Small intestine (tissue), 7 donors: ENCODE measurements at regions not wholly inside any gene's neighbourhood (a gene's known extent, or its start where the extent isn't known, plus 50 kb on each side); places are given as distances from the start of the nearest gene placed in this dataset.
A peak's percentile ranks its signal among the peaks of the same experiment; 100 is the strongest.

Experiments
- DNase-seq, 2 donors: peaks; one replicate each; pipeline versions ENCODE4 v3.0.0 to v3.0.0-alpha.2; 2013
- FAIRE-seq: peaks from 2 replicates; lab custom pipeline; 2012; peaks lifted over from hg19 to GRCh38; lab: Jason Lieb, UNC
- H3K27ac ChIP-seq, 3 donors: one replicate each; pipeline ENCODE4 v1.5.1; 2013; ENCODE audit warnings: low read length in 2 of 3, mild to moderate bottlenecking in 2 of 3, control low read depth in 1 of 3, inconsistent platforms in 1 of 3, low read depth in 1 of 3, moderate library complexity in 1 of 3
- H3K27me3 ChIP-seq, 3 donors: one replicate each; pipeline ENCODE4 v1.6.1; 2013; ENCODE audit warnings: low read length in 3 of 3, inconsistent platforms in 1 of 3; ENCODE audit not compliant: control insufficient read depth in 3 of 3, insufficient read depth in 3 of 3
- H3K36me3 ChIP-seq, 3 donors: one replicate each; pipeline ENCODE4 v1.6.1; 2013; ENCODE audit warnings: low read length in 3 of 3, inconsistent platforms in 1 of 3, low read depth in 1 of 3, mild to moderate bottlenecking in 1 of 3, moderate library complexity in 1 of 3; ENCODE audit not compliant: control insufficient read depth in 3 of 3, insufficient read depth in 2 of 3
- H3K4me1 ChIP-seq, 3 donors: one replicate each; pipeline ENCODE4 v1.6.1; 2013; ENCODE audit warnings: low read length in 2 of 3, inconsistent platforms in 1 of 3, low read depth in 1 of 3, mild to moderate bottlenecking in 1 of 3, moderate library complexity in 1 of 3; ENCODE audit not compliant: control insufficient read depth in 3 of 3, insufficient read depth in 2 of 3
- H3K4me3 ChIP-seq, 3 donors: one replicate each; pipeline ENCODE4 v1.5.1; 2013; ENCODE audit warnings: low read length in 3 of 3, control low read depth in 1 of 3, inconsistent platforms in 1 of 3, low read depth in 1 of 3, mild to moderate bottlenecking in 1 of 3, moderate library complexity in 1 of 3
- H3K9me3 ChIP-seq, 2 donors: one replicate each; pipeline ENCODE4 v1.6.1; 2013; ENCODE audit warnings: low read depth in 1 of 2, low read length in 1 of 2; ENCODE audit not compliant: control insufficient read depth in 2 of 2, insufficient read depth in 1 of 2
- WGBS, 3 donors: extraction: QIAGEN DNeasy Blood & Tissue Kit; methylation state at CpG; one replicate each; pipeline ENCODE4 v1.1.7; 2013; 5-methylcytosine and 5-hydroxymethylcytosine counted together
- donor health status: healthy with polysubstance abuse.
- donor health status: control.
- donor health status: control.
- donor health status: Bipolar disorder and iron deficiency.
- donor health status: healthy.

GRCh38 chr2:7358865-7359447 is 441.7 kb downstream of the RNF144A start:
- 64 to 80% (median 77%) methylated on average over 8 of the region's 8 CpGs for WGBS, 3 donors
- no peak overlapping the region for H3K27ac ChIP-seq
- FAIRE-seq: no peak

GRCh38 chr2:7363906-7364305 is 446.7 kb downstream of the RNF144A start:
- H3K27me3 ChIP-seq: no peaks in the 10 kb centered on the region
- no peak overlapping the region for H3K4me3 ChIP-seq
- FAIRE-seq (no peak), DNase-seq (no peak)
- no peak overlapping the region for H3K27ac ChIP-seq
- H3K36me3 ChIP-seq: no peaks in the 10 kb centered on the region
- H3K9me3 ChIP-seq: peaks cover 0 to 2% of the 10 kb centered on the region in 2 donors
- no peaks in the 10 kb centered on the region for H3K4me1 ChIP-seq
- WGBS, 3 donors: 69 to 88% (median 71%) methylated on average over 3 of the region's 3 CpGs

More at GRCh38 chr2:7358865-7359447, 441.7 kb downstream of the RNF144A start:
- DNase-seq: no peak
- H3K4me3 ChIP-seq: no peak overlapping the region
- no peaks in the 10 kb centered on the region for H3K27me3 ChIP-seq
- H3K9me3 ChIP-seq: no peaks in the 10 kb centered on the region
- no peaks in the 10 kb centered on the region for H3K36me3 ChIP-seq
- no peaks in the 10 kb centered on the region for H3K4me1 ChIP-seq

GRCh38 chr2:7368211-7368610 is 451.0 kb downstream of the RNF144A start:
- FAIRE-seq (no peak), DNase-seq (no peak)
- H3K4me1 ChIP-seq: no peaks in the 10 kb centered on the region
- no peak overlapping the region for H3K27ac ChIP-seq
- no peaks in the 10 kb centered on the region for H3K36me3 ChIP-seq
- no peak overlapping the region for H3K4me3 ChIP-seq
- peaks cover 0 to 3% of the 10 kb centered on the region in 2 donors for H3K9me3 ChIP-seq
- WGBS, 3 donors: 95 to 96% (median 95%) methylated on average over 1 of the region's 1 CpG
- peaks cover 0 to 2% (median 0%) of the 10 kb centered on the region in 3 donors for H3K27me3 ChIP-seq

- Histone ChIP-seq H3K9me3 (peaks cover 0 to 3% of the 10 kb centered on the region in 2 donors), H3K27me3 (peaks cover 0 to 2% (median 0%) of the 10 kb centered on the region in 3 donors), H3K27ac (no peak overlapping the region), H3K4me1 (no peaks in the 10 kb centered on the region), H3K4me3 (no peak overlapping the region), H3K36me3 (no peaks in the 10 kb centered on the region)
- no peak for DNase-seq
- FAIRE-seq: no peak
- WGBS, 3 donors: 91 to 100% (median 91%) methylated on average over 1 of the region's 1 CpG
Observed at GRCh38 chr2:7373156-7373555, 455.9 kb downstream of the RNF144A start.

GRCh38 chr2:7375901-7376300 is 458.7 kb downstream of the RNF144A start:
- DNase-seq (no peak), FAIRE-seq (no peak)
- Histone ChIP-seq H3K27ac (no peak overlapping the region), H3K36me3 (no peaks in the 10 kb centered on the region), H3K4me3 (no peak overlapping the region), H3K4me1 (no peaks in the 10 kb centered on the region), H3K9me3 (no peaks in the 10 kb centered on the region), H3K27me3 (no peaks in the 10 kb centered on the region)

- peak in 1 of 2 donors; percentile 15 for DNase-seq
- H3K27ac ChIP-seq: no peak overlapping the region
Observed at GRCh38 chr2:7377916-7378569, 460.8 kb downstream of the RNF144A start.

GRCh38 chr2:7378591-7378990 is 461.4 kb downstream of the RNF144A start:
- Histone ChIP-seq H3K9me3 (no peaks in the 10 kb centered on the region), H3K27me3 (peaks cover 0 to 5% (median 0%) of the 10 kb centered on the region in 3 donors), H3K36me3 (no peaks in the 10 kb centered on the region), H3K27ac (no peak overlapping the region), H3K4me3 (no peak overlapping the region), H3K4me1 (no peaks in the 10 kb centered on the region)
- WGBS, 3 donors: 69 to 84% (median 81%) methylated on average over 12 of the region's 12 CpGs
- DNase-seq (no peak), FAIRE-seq (no peak)

More at GRCh38 chr2:7377916-7378569, 460.8 kb downstream of the RNF144A start:
- FAIRE-seq: no peak
- Histone ChIP-seq H3K27me3 (peaks cover 0 to 5% (median 0%) of the 10 kb centered on the region in 3 donors), H3K4me1 (no peaks in the 10 kb centered on the region), H3K36me3 (no peaks in the 10 kb centered on the region), H3K4me3 (no peak overlapping the region), H3K9me3 (no peaks in the 10 kb centered on the region)
- WGBS, 3 donors: 34 to 55% (median 47%) methylated on average over 12 of the region's 12 CpGs

- Histone ChIP-seq H3K27me3 (peaks cover 0 to 5% (median 0%) of the 10 kb centered on the region in 3 donors), H3K36me3 (no peaks in the 10 kb centered on the region), H3K9me3 (no peaks in the 10 kb centered on the region), H3K4me1 (no peaks in the 10 kb centered on the region), H3K4me3 (no peak overlapping the region), H3K27ac (no peak overlapping the region)
- WGBS, 3 donors: 72 to 88% (median 85%) methylated on average over 3 of the region's 3 CpGs
- FAIRE-seq (no peak), DNase-seq (no peak)
Observed at GRCh38 chr2:7379799-7380198, 462.6 kb downstream of the RNF144A start.
